OCI-LY1 (cell line): ENCODE measurements at regions not wholly inside any gene's neighbourhood (a gene's known extent, or its start where the extent isn't known, plus 50 kb on each side); places are given as distances from the start of the nearest gene placed in this dataset.

ENCODE experiments used
- H2AFZ ChIP-seq: fragments of 200-600 bp; sonication (generic), shearing (Covaris generic); 2 replicates; pipeline ENCODE4 v1.6.0; 2014; ENCODE audit warnings: antibody characterized with exemption, mild to moderate bottlenecking, low read length
- H3F3A ChIP-seq: fragments of 200-600 bp; sonication (generic), shearing (Covaris generic); 2 replicates; pipeline ENCODE4 v1.6.0; 2014; ENCODE audit warnings: mild to moderate bottlenecking, antibody characterized with exemption, low read length, moderate library complexity; ENCODE audit not compliant: insufficient read depth
- H3K27ac ChIP-seq: fragments of 200-600 bp; sonication (generic); 2 replicates; pipeline ENCODE4 v1.5.1; 2014; ENCODE audit warnings: low read length, mixed run types, mild to moderate bottlenecking, low read depth; ENCODE audit not compliant: poor library complexity, severe bottlenecking
- H3K27me3 ChIP-seq: fragments of 200-600 bp; sonication (generic); 2 replicates; pipeline ENCODE4 v1.6.0; 2014; ENCODE audit warnings: antibody characterized with exemption, mild to moderate bottlenecking, low read length, moderate library complexity; ENCODE audit not compliant: insufficient read depth
- H3K36me3 ChIP-seq: fragments of 200-600 bp; sonication (generic); 2 replicates; pipeline ENCODE4 v1.6.1; 2014; ENCODE audit warnings: mild to moderate bottlenecking, antibody characterized with exemption, low read length, moderate library complexity, mixed read lengths; ENCODE audit not compliant: insufficient read depth
- H3K4me1 ChIP-seq: fragments of 200-600 bp; sonication (generic); 2 replicates; pipeline ENCODE4 v1.5.1; 2014; ENCODE audit warnings: mild to moderate bottlenecking, low read length, moderate library complexity; ENCODE audit not compliant: insufficient read depth, severe bottlenecking
- H3K4me2 ChIP-seq: fragments of 200-600 bp; sonication (generic), shearing (Covaris generic); 2 replicates; pipeline ENCODE4 v1.6.1; 2014; ENCODE audit warnings: low read length
- H3K4me3 ChIP-seq: fragments of 200-600 bp; sonication (generic); 2 replicates; pipeline ENCODE4 v1.5.1; 2014; ENCODE audit warnings: low read length, low read depth, mild to moderate bottlenecking, mixed read lengths; ENCODE audit not compliant: poor library complexity, severe bottlenecking
- H3K79me2 ChIP-seq: fragments of 200-600 bp; shearing (Covaris generic); 2 replicates; pipeline ENCODE4 v1.6.1; 2016; ENCODE audit warnings: mixed run types, low read length, mixed read lengths; ENCODE audit not compliant: insufficient read depth
- H3K9ac ChIP-seq: fragments of 200-600 bp; sonication (generic), shearing (Covaris generic); 2 replicates; pipeline ENCODE4 v1.6.1; 2014; ENCODE audit warnings: mild to moderate bottlenecking, low read length, mixed read lengths
- H3K9me2 ChIP-seq: fragments of 200-600 bp; sonication (generic), shearing (Covaris generic); 2 replicates; pipeline ENCODE4 v1.6.1; 2014; ENCODE audit warnings: low read depth, mild to moderate bottlenecking, low read length, mixed read lengths
- H3K9me3 ChIP-seq: fragments of 200-600 bp; shearing (Covaris generic); 2 replicates; pipeline ENCODE4 v1.6.1; 2014; ENCODE audit warnings: low read length, mixed read lengths
- H4K20me1 ChIP-seq: fragments of 200-600 bp; sonication (generic), shearing (Covaris generic); 2 replicates; pipeline ENCODE4 v1.6.0; 2016; ENCODE audit warnings: mild to moderate bottlenecking, low read length; ENCODE audit not compliant: insufficient read depth
- EZH2 ChIP-seq: fragments of 200-600 bp; sonication (generic), shearing (Covaris generic); IDR thresholded peaks from 2 replicates; pipeline ENCODE4 v1.8.0; 2017; ENCODE audit warnings: borderline replicate concordance, mixed run types, mild to moderate bottlenecking, antibody characterized with exemption, low read length, moderate library complexity, mixed read lengths
- TF ChIP-seq, protein P1 (sequence below): fragments of 200-600 bp; sonication (generic), shearing (Covaris generic); IDR thresholded peaks from 2 replicates; pipeline ENCODE4 v1.5.1; 2017; ENCODE audit warnings: mild to moderate bottlenecking, antibody characterized with exemption, low read length, moderate library complexity, mixed read lengths

DNA sequence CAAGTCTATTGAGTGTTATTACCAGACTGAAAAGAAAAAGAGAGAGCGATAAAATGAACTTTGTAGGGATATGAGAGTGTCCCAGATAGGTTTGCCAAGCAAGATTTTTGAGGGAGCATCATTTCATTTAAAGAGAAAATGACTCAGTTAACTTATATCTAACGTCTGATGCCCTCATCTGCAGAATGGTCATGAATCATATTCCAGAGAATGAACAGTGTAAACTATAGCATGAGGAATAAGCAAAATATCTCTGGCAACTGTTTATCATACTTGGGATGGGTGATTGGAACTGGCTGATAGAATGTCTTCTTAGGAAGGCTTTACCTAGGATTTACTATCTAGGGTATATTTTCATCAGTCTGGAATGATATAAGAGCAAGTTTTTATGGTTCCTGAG, 289.4 kb downstream of the CMPK2 start:
- H4K20me1 ChIP-seq, result no peaks in the 10 kb centered on the region
- H3K4me1 ChIP-seq, result no peaks in the 10 kb centered on the region
- H3K27ac ChIP-seq, result no peak overlapping the region
- TF ChIP-seq, protein P1, sequence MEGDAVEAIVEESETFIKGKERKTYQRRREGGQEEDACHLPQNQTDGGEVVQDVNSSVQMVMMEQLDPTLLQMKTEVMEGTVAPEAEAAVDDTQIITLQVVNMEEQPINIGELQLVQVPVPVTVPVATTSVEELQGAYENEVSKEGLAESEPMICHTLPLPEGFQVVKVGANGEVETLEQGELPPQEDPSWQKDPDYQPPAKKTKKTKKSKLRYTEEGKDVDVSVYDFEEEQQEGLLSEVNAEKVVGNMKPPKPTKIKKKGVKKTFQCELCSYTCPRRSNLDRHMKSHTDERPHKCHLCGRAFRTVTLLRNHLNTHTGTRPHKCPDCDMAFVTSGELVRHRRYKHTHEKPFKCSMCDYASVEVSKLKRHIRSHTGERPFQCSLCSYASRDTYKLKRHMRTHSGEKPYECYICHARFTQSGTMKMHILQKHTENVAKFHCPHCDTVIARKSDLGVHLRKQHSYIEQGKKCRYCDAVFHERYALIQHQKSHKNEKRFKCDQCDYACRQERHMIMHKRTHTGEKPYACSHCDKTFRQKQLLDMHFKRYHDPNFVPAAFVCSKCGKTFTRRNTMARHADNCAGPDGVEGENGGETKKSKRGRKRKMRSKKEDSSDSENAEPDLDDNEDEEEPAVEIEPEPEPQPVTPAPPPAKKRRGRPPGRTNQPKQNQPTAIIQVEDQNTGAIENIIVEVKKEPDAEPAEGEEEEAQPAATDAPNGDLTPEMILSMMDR, result no peak
- no peak for TF ChIP-seq EZH2
- H3K36me3 ChIP-seq, result no peaks in the 10 kb centered on the region
- H3K4me3 ChIP-seq, result no peak overlapping the region
- no peaks in the 10 kb centered on the region for H3K9me3 ChIP-seq
- no peaks in the 10 kb centered on the region for H3K9me2 ChIP-seq
- H3K4me2 ChIP-seq, result no peak overlapping the region
- H3K27me3 ChIP-seq, result no peaks in the 10 kb centered on the region
- H3F3A ChIP-seq, result no peaks in the 10 kb centered on the region
- no peaks in the 10 kb centered on the region for H3K79me2 ChIP-seq
- H2AFZ ChIP-seq, result no peak overlapping the region
- H3K9ac ChIP-seq, result no peak overlapping the region

DNA sequence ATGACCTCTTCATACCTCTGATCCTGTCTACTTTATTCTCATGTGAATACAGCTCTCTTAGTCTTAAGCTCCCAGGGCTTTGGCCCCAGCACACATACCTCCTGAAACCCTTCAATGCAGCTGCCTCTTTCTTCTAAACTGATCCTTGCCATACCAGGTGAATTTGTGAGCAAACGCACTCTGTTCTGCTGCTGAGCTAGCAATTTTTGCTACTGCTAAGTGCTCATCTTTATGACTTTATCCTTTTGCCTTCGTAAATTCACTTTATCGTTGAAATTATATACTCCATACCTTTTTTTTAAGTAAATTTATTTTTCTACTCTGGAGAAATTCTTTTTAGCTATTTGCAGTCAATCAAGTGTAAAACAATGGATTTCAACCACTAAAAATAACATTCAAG, 287.7 kb downstream of the CMPK2 start:
- Histone ChIP-seq H3K9ac (no peak overlapping the region), H3F3A (no peaks in the 10 kb centered on the region), H3K4me3 (no peak overlapping the region), H2AFZ (no peak overlapping the region), H4K20me1 (no peaks in the 10 kb centered on the region), H3K9me2 (no peaks in the 10 kb centered on the region), H3K27me3 (no peaks in the 10 kb centered on the region), H3K79me2 (no peaks in the 10 kb centered on the region), H3K27ac (no peak overlapping the region), H3K9me3 (no peaks in the 10 kb centered on the region), H3K36me3 (no peaks in the 10 kb centered on the region), H3K4me1 (no peaks in the 10 kb centered on the region), H3K4me2 (no peak overlapping the region)
- TF ChIP-seq, protein P1, result no peak
- TF ChIP-seq EZH2, result no peak

DNA sequence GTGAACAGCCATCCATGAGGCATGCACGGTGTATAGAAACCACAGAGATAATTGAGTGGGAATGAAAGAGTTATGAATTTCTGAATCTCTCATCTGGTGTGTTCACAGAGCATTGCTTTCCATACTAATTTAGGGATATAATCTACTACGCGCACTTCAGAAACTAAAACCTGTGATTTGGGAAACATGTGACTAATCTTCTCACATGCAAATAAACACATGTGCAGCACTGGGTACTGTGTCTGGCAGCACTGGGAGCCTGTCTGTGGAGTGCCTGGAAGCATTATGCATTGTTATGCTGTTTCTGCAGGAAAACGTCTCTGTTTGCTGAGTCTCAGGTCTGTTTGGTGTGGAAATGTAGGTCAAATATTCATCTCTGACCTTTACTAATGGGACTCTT, 287.3 kb downstream of the CMPK2 start:
- Histone ChIP-seq H3K27ac (no peak overlapping the region), H3K4me3 (no peak overlapping the region), H4K20me1 (no peaks in the 10 kb centered on the region), H3K79me2 (no peaks in the 10 kb centered on the region), H2AFZ (no peak overlapping the region), H3K4me2 (no peak overlapping the region), H3K36me3 (no peaks in the 10 kb centered on the region), H3F3A (no peaks in the 10 kb centered on the region), H3K9me3 (no peaks in the 10 kb centered on the region), H3K4me1 (no peaks in the 10 kb centered on the region), H3K27me3 (no peaks in the 10 kb centered on the region), H3K9ac (no peak overlapping the region), H3K9me2 (no peaks in the 10 kb centered on the region)
- no peak for TF ChIP-seq EZH2

DNA sequence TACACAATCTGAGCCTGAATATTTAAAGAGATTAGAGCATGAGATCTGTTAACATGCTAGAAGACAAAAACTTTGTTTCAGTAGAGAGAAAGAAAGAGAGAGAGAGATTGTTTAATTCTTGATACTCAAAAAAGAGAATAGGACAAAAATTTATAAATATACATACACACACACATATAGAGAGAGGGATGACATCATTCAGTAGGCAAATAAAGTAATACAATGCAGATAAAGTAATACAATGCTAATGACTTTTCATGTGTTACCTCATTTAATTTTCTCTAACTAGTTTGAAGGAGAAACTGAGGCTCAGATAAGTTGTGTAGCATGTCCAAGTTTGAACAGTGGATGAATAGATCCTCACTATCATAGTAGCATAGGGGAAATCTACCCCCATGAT, 286.4 kb downstream of the CMPK2 start:
- Histone ChIP-seq H3K36me3 (no peaks in the 10 kb centered on the region), H3K27me3 (no peaks in the 10 kb centered on the region), H3K9me3 (no peaks in the 10 kb centered on the region), H3K79me2 (no peaks in the 10 kb centered on the region), H2AFZ (no peak overlapping the region), H3K9ac (no peak overlapping the region), H3K4me3 (no peak overlapping the region), H3K4me1 (no peaks in the 10 kb centered on the region), H3K9me2 (no peaks in the 10 kb centered on the region), H3K4me2 (no peak overlapping the region), H4K20me1 (no peaks in the 10 kb centered on the region), H3F3A (no peaks in the 10 kb centered on the region), H3K27ac (no peak overlapping the region)
- TF ChIP-seq, protein P1, result no peak
